CD14-positive monocyte (primary cell): ENCODE measurements at regions not wholly inside any gene's neighbourhood (a gene's known extent, or its start where the extent isn't known, plus 50 kb on each side); places are given as distances from the start of the nearest gene placed in this dataset.

Experiments
- DNase-seq, 3 donors: peaks; one replicate each; pipeline ENCODE4 v3.0.0-alpha.2; 2011 to 2022
- H2AFZ ChIP-seq: 2 replicates; pipeline ENCODE4 v1.6.0; 2012; ENCODE audit warnings: mild to moderate bottlenecking, low read depth, low read length, inconsistent platforms; ENCODE audit not compliant: insufficient read depth, poor library complexity, severe bottlenecking
- H3K27ac ChIP-seq, 2 donors: 1 replicate in 1 of 2; 2 replicates in 1 of 2; pipeline ENCODE4 v1.5.1; 2012 to 2013; ENCODE audit warnings: low read length in 2 of 2, control low read depth in 1 of 2, inconsistent platforms in 1 of 2, low read depth in 1 of 2, mild to moderate bottlenecking in 1 of 2
- H3K27me3 ChIP-seq, 2 donors: one replicate each; pipeline versions ENCODE4 v1.6.0 to v1.6.1; 2011 to 2013; ENCODE audit warnings: low read length in 2 of 2; ENCODE audit not compliant: control insufficient read depth in 2 of 2, insufficient read depth in 2 of 2
- H3K36me3 ChIP-seq, 2 donors: replicated peaks in 1 of 2; 1 replicate in 1 of 2; 2 replicates in 1 of 2; pipeline versions ENCODE4 v1.5.1 to v1.6.1; 2012 to 2013; ENCODE audit warnings: low read length in 2 of 2, control low read depth in 1 of 2, inconsistent platforms in 1 of 2, mild to moderate bottlenecking in 1 of 2; ENCODE audit not compliant: insufficient read depth in 2 of 2, control insufficient read depth in 1 of 2
- H3K4me1 ChIP-seq, 2 donors: 1 replicate in 1 of 2; 2 replicates in 1 of 2; pipeline versions ENCODE4 v1.5.1 to v1.6.1; 2012 to 2013; ENCODE audit warnings: low read length in 2 of 2, control low read depth in 1 of 2, inconsistent platforms in 1 of 2, mild to moderate bottlenecking in 1 of 2, moderate library complexity in 1 of 2; ENCODE audit not compliant: insufficient read depth in 2 of 2, control insufficient read depth in 1 of 2
- H3K4me2 ChIP-seq: replicated peaks from 2 replicates; pipeline ENCODE3; 2012; ENCODE audit warnings: low read length, moderate library complexity, mild to moderate bottlenecking; ENCODE audit not compliant: poor library complexity, severe bottlenecking; ENCODE audit errors: extremely low read depth
- H3K4me3 ChIP-seq, 3 experiments: fragments of 200-600 bp in 1 of 3; sonication (generic) in 1 of 3; replicated peaks in 1 of 3; 1 replicate in 2 of 3; 2 replicates in 1 of 3; pipeline ENCODE4 v1.5.1; 2011 to 2013; ENCODE audit warnings: low read length in 3 of 3, mild to moderate bottlenecking in 3 of 3, control low read depth in 2 of 3, low read depth in 2 of 3, inconsistent platforms in 1 of 3, moderate library complexity in 1 of 3
- H3K79me2 ChIP-seq: 2 replicates; pipeline ENCODE4 v1.6.0; 2012; ENCODE audit warnings: mild to moderate bottlenecking, control low read depth, inconsistent platforms, low read length, moderate library complexity; ENCODE audit not compliant: insufficient read depth
- H3K9ac ChIP-seq: 2 replicates; pipeline ENCODE4 v1.6.0; 2017; ENCODE audit warnings: low read length, mild to moderate bottlenecking; ENCODE audit not compliant: insufficient read depth, poor library complexity, severe bottlenecking
- H3K9me3 ChIP-seq, 2 donors: replicated peaks in 1 of 2; 1 replicate in 1 of 2; 2 replicates in 1 of 2; pipeline versions ENCODE4 v1.5.1 to v1.6.1; 2012 to 2013; ENCODE audit warnings: low read length in 2 of 2, control low read depth in 1 of 2; ENCODE audit not compliant: control insufficient read depth in 1 of 2, insufficient read depth in 1 of 2
- H4K20me1 ChIP-seq: 2 replicates; pipeline ENCODE4 v1.6.0; 2012; ENCODE audit warnings: mild to moderate bottlenecking, low read length, control low read depth, moderate library complexity; ENCODE audit not compliant: insufficient read depth
- H3K27ac Mint-ChIP-seq, 7 donors: one replicate each; pipeline ENCODE4 v1.8.0; 2020; ENCODE audit warnings: mild to moderate bottlenecking in 7 of 7, mixed read lengths in 7 of 7, moderate library complexity in 6 of 7, inconsistent platforms in 2 of 7
- H3K27me3 Mint-ChIP-seq, 3 donors: one replicate each; pipeline ENCODE4 v1.8.0; 2021 to 2022; ENCODE audit warnings: low read depth in 3 of 3, mild to moderate bottlenecking in 3 of 3, mixed read lengths in 3 of 3, moderate library complexity in 3 of 3, inconsistent platforms in 1 of 3
- H3K36me3 Mint-ChIP-seq, 2 donors: one replicate each; pipeline ENCODE4 v1.8.0; 2020; ENCODE audit warnings: mixed read lengths in 2 of 2, inconsistent platforms in 1 of 2, mild to moderate bottlenecking in 1 of 2
- H3K4me1 Mint-ChIP-seq: one replicate; pipeline ENCODE4 v1.8.0; 2020; ENCODE audit warnings: mild to moderate bottlenecking, mixed read lengths
- H3K4me3 Mint-ChIP-seq, 2 donors: one replicate each; pipeline ENCODE4 v1.8.0; 2020; ENCODE audit warnings: mild to moderate bottlenecking in 2 of 2, mixed read lengths in 2 of 2, moderate library complexity in 1 of 2
- H3K9me3 Mint-ChIP-seq, 7 donors: one replicate each; pipeline ENCODE4 v1.8.0; 2020 to 2022; ENCODE audit warnings: mixed read lengths in 7 of 7, mild to moderate bottlenecking in 6 of 7, moderate library complexity in 6 of 7, inconsistent platforms in 2 of 7
- CTCF ChIP-seq: fragments of 200-600 bp; IDR thresholded peaks from one replicate; pipeline ENCODE4 v1.8.0; 2022; ENCODE audit warnings: antibody characterized with exemption, mild to moderate bottlenecking
- WGBS: methylation state at CpG from one replicate; pipeline ENCODE4 v1.1.5; 2013; ENCODE audit warnings: missing lambda C conversion rate; ENCODE audit not compliant: insufficient coverage; 5-methylcytosine and 5-hydroxymethylcytosine counted together
- intact Hi-C, 2 donors: fragments of 100-400 bp; cut with micrococcal nuclease; formaldehyde crosslinking; loops; one replicate each; pipeline versions ENCODE4 v1.15.0 to v1.15.1; 2023

GRCh38 chr5:29175774-29176173, 2017.7 kb upstream of the CDH6 start:
- H3K4me3 Mint-ChIP-seq = no peak overlapping the region
- no peak for DNase-seq
- H3K27me3 Mint-ChIP-seq = no peaks in the 10 kb centered on the region
- H3K4me3 ChIP-seq = no peak overlapping the region
- H3K36me3 ChIP-seq = no peaks in the 10 kb centered on the region
- H3K4me1 ChIP-seq = no peaks in the 10 kb centered on the region
- H3K4me2 ChIP-seq = no peak overlapping the region
- H3K36me3 Mint-ChIP-seq = no peaks in the 10 kb centered on the region
- intact Hi-C loops = no loop called here
- no peak overlapping the region for H2AFZ ChIP-seq
- H3K4me1 Mint-ChIP-seq = no peaks in the 10 kb centered on the region
- no peaks in the 10 kb centered on the region for H4K20me1 ChIP-seq
- no peak for TF ChIP-seq CTCF
- H3K9ac ChIP-seq = no peak overlapping the region
- WGBS = 43% methylated on average over 1 of the region's 1 CpG
- peaks cover 0 to 9% of the 10 kb centered on the region in 2 donors for H3K9me3 ChIP-seq
- no peaks in the 10 kb centered on the region for H3K27me3 ChIP-seq
- no peak overlapping the region for H3K27ac ChIP-seq
- no peak overlapping the region for H3K27ac Mint-ChIP-seq
- H3K79me2 ChIP-seq = no peaks in the 10 kb centered on the region
- peaks cover 0 to 16% (median 8%) of the 10 kb centered on the region in 7 donors for H3K9me3 Mint-ChIP-seq

GRCh38 chr5:29170599-29170998, 2022.9 kb upstream of the CDH6 start:
- no peak overlapping the region for H3K9ac ChIP-seq
- H3K27ac ChIP-seq = no peak overlapping the region
- H3K4me3 ChIP-seq = no peak overlapping the region
- no peaks in the 10 kb centered on the region for H3K36me3 Mint-ChIP-seq
- no peak overlapping the region for H3K27ac Mint-ChIP-seq
- H3K9me3 Mint-ChIP-seq = peaks cover 3 to 20% (median 11%) of the 10 kb centered on the region in 7 donors
- no peaks in the 10 kb centered on the region for H3K27me3 ChIP-seq
- no peak overlapping the region for H3K4me2 ChIP-seq
- H3K36me3 ChIP-seq = no peaks in the 10 kb centered on the region
- H3K79me2 ChIP-seq = no peaks in the 10 kb centered on the region
- no peaks in the 10 kb centered on the region for H4K20me1 ChIP-seq
- WGBS = no CpG with 5 or more reads among the region's 1 CpG
- H2AFZ ChIP-seq = no peak overlapping the region
- H3K4me3 Mint-ChIP-seq = no peak overlapping the region
- TF ChIP-seq CTCF = no peak
- no peak for DNase-seq
- intact Hi-C loops = no loop called here
- H3K9me3 ChIP-seq = peaks cover 6 to 14% of the 10 kb centered on the region in 2 donors
- no peaks in the 10 kb centered on the region for H3K27me3 Mint-ChIP-seq
- H3K4me1 Mint-ChIP-seq = no peaks in the 10 kb centered on the region
- H3K4me1 ChIP-seq = no peaks in the 10 kb centered on the region
